ENCODE measurements at regions not wholly inside any gene's neighbourhood (a gene's known extent, or its start where the extent isn't known, plus 50 kb on each side); places are given as distances from the start of the nearest gene placed in this dataset.

DNA sequence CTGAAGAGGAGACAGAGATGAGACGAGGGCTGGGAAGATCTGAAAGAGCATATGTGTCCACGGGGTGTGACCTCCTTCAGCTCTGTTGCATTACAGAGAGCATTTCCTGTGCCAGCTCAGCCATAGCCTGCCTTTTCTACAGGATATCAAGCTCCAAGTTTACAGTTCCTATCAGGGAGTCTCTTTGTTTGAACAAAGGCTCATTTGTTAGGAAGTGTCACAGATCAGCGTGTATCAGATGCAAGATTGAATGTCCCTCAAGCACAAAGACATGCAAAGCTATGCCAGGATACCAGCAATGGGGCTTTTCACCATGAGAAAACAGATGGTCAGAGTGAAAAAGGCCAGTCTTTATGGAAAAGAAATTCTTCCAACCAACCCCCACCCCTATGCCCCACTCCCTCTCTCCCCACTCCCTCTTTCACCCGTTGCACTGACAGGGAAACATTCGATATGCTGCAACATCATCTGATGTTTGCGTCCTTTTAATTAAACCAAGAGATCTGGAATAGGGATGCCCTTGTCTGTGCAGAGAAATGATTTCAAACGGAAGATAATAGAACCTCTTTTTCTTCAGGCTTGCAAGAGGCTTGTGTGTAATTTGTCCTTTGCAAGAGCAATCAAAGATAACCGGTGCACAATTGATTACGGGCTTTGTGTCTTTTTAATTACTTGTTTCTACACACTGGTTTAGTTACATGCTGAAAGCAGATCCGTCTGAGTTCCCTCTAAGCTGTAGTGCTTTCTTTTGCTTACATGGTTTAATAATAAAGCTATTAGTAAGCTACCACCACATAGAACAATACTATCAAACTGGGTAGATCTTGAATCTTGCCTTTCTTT is 263.1 kb upstream of the RGMB start:
- POLR2A ChIA-PET (ENCODE audit: unreplicated experiment), result no interaction called here

More for the DNA sequence above, 263.1 kb upstream of the RGMB start:
- no peak for TF ChIP-seq FOS (IDR thresholded peaks at IDR 0.05; ENCODE audit: low read depth, low read length)
- Histone ChIP-seq H2BK120ac (ENCODE audit: low read depth, low read length) (peak overlapping the region; percentile 25; the same call in 1 of the 2 replicates), H4K8ac (ENCODE audit: low read depth in 2 of 2, low read length in 2 of 2) (peak overlapping the region in 1 of 2 experiments; percentile 17; a peak in 2 of 4 replicates), H3K27me3 (ENCODE audit: control insufficient read depth, insufficient read depth, low read length) (no peaks in the 10 kb centered on the region), H4K20me1 (ENCODE audit: insufficient read depth, low read length) (no peaks in the 10 kb centered on the region), H3K79me1 (ENCODE audit: low read depth in 1 of 2, low read length in 2 of 2) (no peaks in the 10 kb centered on the region), H2AFZ (replicated peaks; ENCODE audit: low read length, poor library complexity) (peak overlapping the region; percentile 77), H3K9me1 (ENCODE audit: insufficient read depth, low read length) (no peaks in the 10 kb centered on the region), H3K9ac (ENCODE audit: low read depth, low read length) (no peak overlapping the region), H3K27ac (ENCODE audit: insufficient read depth, low read length) (no peak overlapping the region), H4K5ac (ENCODE audit: low read depth, low read length) (no peak overlapping the region), H2AK9ac (replicated peaks; ENCODE audit: low read depth, low read length, poor library complexity) (no peak overlapping the region), H3K36me3 (ENCODE audit: control insufficient read depth, insufficient read depth, low read length) (no peaks in the 10 kb centered on the region), H3K14ac (replicated peaks; ENCODE audit: low read depth, low read length) (peak overlapping the region; percentile 70), H3K4me2 (ENCODE audit: low read depth, low read length) (no peak overlapping the region), H2BK15ac (ENCODE audit: low read depth, low read length) (no peak overlapping the region), H2BK20ac (ENCODE audit: low read depth, low read length) (peak overlapping the region; percentile 8; the same call in 1 of the 2 replicates), H3K23ac (ENCODE audit: low read depth, low read length) (no peak overlapping the region), H3K56ac (ENCODE audit: extremely low read depth, insufficient read depth, low read length) (no peak overlapping the region), H2AK5ac (ENCODE audit: low read depth, low read length) (no peak overlapping the region), H3K4me1 (ENCODE audit: control insufficient read depth, insufficient read depth, low read length) (peaks cover 3% of the 10 kb centered on the region; the same call in 1 of the 2 replicates), H3K4ac (ENCODE audit: low read depth, low read length) (0 out of 2 replicates have a peak overlapping the region, but pooled peaks have one; percentile 47), H3K4me3 (ENCODE audit: insufficient read depth, low read depth, low read length) (no peak overlapping the region), H3K18ac (ENCODE audit: low read depth, low read length) (peak overlapping the region; percentile 32; the same call in 1 of the 2 replicates), H4K91ac (ENCODE audit: insufficient read depth, low read depth, low read length) (no peak overlapping the region), H2BK5ac (ENCODE audit: low read depth, low read length, poor library complexity, severe bottlenecking) (no peak overlapping the region), H3K9me3 (ENCODE audit: control insufficient read depth, insufficient read depth, low read length) (no peaks in the 10 kb centered on the region)
- WGBS, 2 experiments (ENCODE audit: extremely low coverage in 2 of 2, insufficient read length in 1 of 2), result no CpG with 5 or more reads among the region's 10 CpGs
- intact Hi-C loops (cut with micrococcal nuclease), result no loop called here
- in situ Hi-C loops (cut with MboI; ENCODE audit: low sequenced_read_pairs), result no loop called here
- CTCF ChIA-PET, result interaction anchor here (0.6 to 1.4 kb wide), 4 partner anchors 12 to 1139 kb away, joined by 3 to 4 read pairs (median 4); no protein-coding TSS in a partner anchor
- dilution Hi-C loops (cut with HindIII; ENCODE audit: low sequenced_read_pairs, unreplicated experiment), result no loop called here
- BruUV-seq (replicated peaks), result no TSS peak
- ATAC-seq (ENCODE audit: low read depth), result peak; percentile 63; the same call in 1 of the 2 replicates
- peak; percentile 38 for DNase-seq
